HCT116 (cell line): ENCODE measurements at regions not wholly inside any gene's neighbourhood (a gene's known extent, or its start where the extent isn't known, plus 50 kb on each side); places are given as distances from the start of the nearest gene placed in this dataset.
"Not testable (repeated sequence)": the region's sequence is repeated elsewhere in the genome, so short reads cannot be mapped to it uniquely, and the experiment has no call there.

Source experiments
- ATAC-seq: fragments of 200-7000 bp; cut with Tn5 transposase; 2 replicates; pipeline ENCODE4 v1.9.1; 2020; ENCODE audit warnings: mild to moderate bottlenecking, moderate library complexity
- BruUV-seq: library from RNA; stranded (reverse); fragments of 400-500 nt; replicated peaks from 2 replicates; lab custom pipeline; 2021; lab: Mats Ljungman, UMichigan
- CTCF ChIA-PET: fragments of 300-600 bp; sonication (Branson Sonifier 250); formaldehyde crosslinking; loops from one replicate; lab custom pipeline; 2021; ENCODE audit warnings: antibody characterized with exemption; lab: Charles Lee
- POLR2A ChIA-PET: fragments of 300-600, 350-600 bp; sonication (Branson Sonifier 250); formaldehyde crosslinking; loops from one replicate; lab custom pipeline; 2021; ENCODE audit warnings: antibody characterized with exemption; lab: Charles Lee
- RAD21 ChIA-PET, 2 experiments: fragments of 300-600 bp; sonication (Branson Sonifier 250); formaldehyde crosslinking; loops; one replicate each; lab custom pipeline; 2023; ENCODE audit warnings: low total read pairs in 2 of 2; ENCODE audit not compliant: uncharacterized antibody in 2 of 2, unreplicated experiment in 2 of 2, low non-redundant PET in 1 of 2; lab: Charles Lee
- DNase-seq: peaks from one replicate; pipeline ENCODE4 v3.0.0-alpha.2; 2010; ENCODE audit warnings: low read depth, low spot score
- H2AFZ ChIP-seq: fragments of 200-600 bp; shearing (Covaris generic), sonication (generic); 2 replicates; pipeline ENCODE4 v1.6.1; 2017; ENCODE audit warnings: low read depth, mixed run types, mixed read lengths, antibody characterized with exemption, low read length; ENCODE audit not compliant: poor library complexity, severe bottlenecking
- H3K27ac ChIP-seq: 2 replicates; pipeline ENCODE4 v1.5.1; 2012; ENCODE audit warnings: low read depth, low read length
- H3K27me3 ChIP-seq: fragments of 200-600 bp; sonication (generic); 2 replicates; pipeline ENCODE4 v1.6.1; 2016; ENCODE audit warnings: mixed run types, low read length, mixed read lengths; ENCODE audit not compliant: insufficient read depth
- H3K36me3 ChIP-seq, 2 experiments: fragments of 200-500 bp in 1 of 2; fragments of 200-600 bp in 1 of 2; sonication (Bioruptor generic) in 1 of 2; sonication (generic) in 1 of 2; 2 replicates each; pipeline versions ENCODE4 v1.5.1 to v1.6.1; 2014 to 2016; ENCODE audit warnings: low read length in 2 of 2, inconsistent platforms in 1 of 2, mixed read lengths in 1 of 2, mixed run types in 1 of 2; ENCODE audit not compliant: insufficient read depth in 2 of 2, control insufficient read depth in 1 of 2
- H3K4me1 ChIP-seq, 2 experiments: fragments of 200-600 bp in 1 of 2; sonication (generic) in 1 of 2; 2 replicates each; pipeline versions ENCODE4 v1.5.1 to v1.6.1; 2012 to 2017; ENCODE audit warnings: low read length in 2 of 2, inconsistent platforms in 1 of 2, mild to moderate bottlenecking in 1 of 2, mixed read lengths in 1 of 2, mixed run types in 1 of 2, moderate library complexity in 1 of 2; ENCODE audit not compliant: insufficient read depth in 2 of 2, control insufficient read depth in 1 of 2
- H3K4me2 ChIP-seq: fragments of 200-600 bp; sonication (generic); 2 replicates; pipeline ENCODE4 v1.6.1; 2017; ENCODE audit warnings: mixed run types, low read length, mixed read lengths
- H3K4me3 ChIP-seq, 2 experiments: fragments of 200-600 bp in 1 of 2; sonication (generic) in 1 of 2; replicated peaks in 1 of 2; 2 replicates each; pipeline ENCODE4 v1.5.1; 2011 to 2016; ENCODE audit warnings: low read length in 2 of 2, control low read depth in 1 of 2, low read depth in 1 of 2, mild to moderate bottlenecking in 1 of 2, mixed read lengths in 1 of 2, mixed run types in 1 of 2
- H3K79me2 ChIP-seq: fragments of 200-600 bp; sonication (generic); 2 replicates; pipeline ENCODE4 v1.6.1; 2017; ENCODE audit warnings: mild to moderate bottlenecking, mixed run types, low read length, moderate library complexity, mixed read lengths; ENCODE audit not compliant: insufficient read depth
- H3K9ac ChIP-seq: fragments of 200-600 bp; sonication (generic); 2 replicates; pipeline ENCODE4 v1.6.1; 2016; ENCODE audit warnings: low read length, mixed read lengths
- H3K9me2 ChIP-seq: fragments of 200-600 bp; sonication (generic), shearing (Covaris generic); 2 replicates; pipeline ENCODE4 v1.6.1; 2017; ENCODE audit warnings: mixed run types, mild to moderate bottlenecking, moderate library complexity; ENCODE audit not compliant: insufficient read depth
- H3K9me3 ChIP-seq, 2 experiments: fragments of 200-500 bp in 1 of 2; fragments of 200-600 bp in 1 of 2; sonication (Bioruptor generic) in 1 of 2; sonication (generic) in 1 of 2; 2 replicates each; pipeline ENCODE4 v1.6.1; 2014 to 2017; ENCODE audit warnings: low read length in 2 of 2, mixed read lengths in 2 of 2, inconsistent platforms in 1 of 2, low read depth in 1 of 2, mild to moderate bottlenecking in 1 of 2, mixed run types in 1 of 2, moderate library complexity in 1 of 2; ENCODE audit not compliant: control insufficient read depth in 1 of 2, insufficient read depth in 1 of 2
- H4K20me1 ChIP-seq: fragments of 200-600 bp; sonication (generic), shearing (Covaris generic); 2 replicates; pipeline ENCODE4 v1.6.1; 2017; ENCODE audit warnings: mixed run types, mild to moderate bottlenecking, moderate library complexity; ENCODE audit not compliant: insufficient read depth
- CBX3 ChIP-seq: IDR thresholded peaks from 2 replicates; pipeline ENCODE4 v1.6.1; 2012; ENCODE audit warnings: low read depth
- CEBPB ChIP-seq: IDR thresholded peaks from 2 replicates; pipeline ENCODE4 v1.6.1; 2012; ENCODE audit warnings: low read depth
- ELF1 ChIP-seq: IDR thresholded peaks from 2 replicates; pipeline ENCODE4 v1.6.1; 2012; ENCODE audit warnings: low read depth, borderline replicate concordance
- FOSL1 ChIP-seq: IDR thresholded peaks from 2 replicates; pipeline ENCODE4 v1.6.1; 2012; ENCODE audit warnings: low read depth
- POLR2A ChIP-seq: IDR thresholded peaks from 2 replicates; pipeline ENCODE4 v1.7.0; 2011; ENCODE audit warnings: borderline replicate concordance; ENCODE audit not compliant: insufficient read depth, insufficient read length; ENCODE audit errors: extremely low read depth
- SIN3A ChIP-seq: IDR thresholded peaks from 2 replicates; pipeline ENCODE4 v1.6.1; 2012; ENCODE audit warnings: low read depth
- SP1 ChIP-seq: IDR thresholded peaks from 2 replicates; pipeline ENCODE4 v1.6.1; 2012; ENCODE audit warnings: low read depth
- YY1 ChIP-seq: IDR thresholded peaks from 2 replicates; pipeline ENCODE4 v1.6.1; 2011; ENCODE audit warnings: low read length, low read depth, moderate library complexity, mild to moderate bottlenecking; ENCODE audit not compliant: insufficient replicate concordance; ENCODE audit errors: extremely low read depth
- ZFX ChIP-seq: fragments of 450-650 bp; IDR thresholded peaks from 2 replicates; pipeline ENCODE4 v1.6.1; 2017
- intact Hi-C: fragments of 100-400 bp; cut with micrococcal nuclease; formaldehyde crosslinking; loops from 2 replicates; pipeline ENCODE4 v1.10.0; 2022
- TF ChIP-seq, protein P1 (sequence below): IDR thresholded peaks from 2 replicates; pipeline ENCODE4 v1.6.1; 2012

DNA sequence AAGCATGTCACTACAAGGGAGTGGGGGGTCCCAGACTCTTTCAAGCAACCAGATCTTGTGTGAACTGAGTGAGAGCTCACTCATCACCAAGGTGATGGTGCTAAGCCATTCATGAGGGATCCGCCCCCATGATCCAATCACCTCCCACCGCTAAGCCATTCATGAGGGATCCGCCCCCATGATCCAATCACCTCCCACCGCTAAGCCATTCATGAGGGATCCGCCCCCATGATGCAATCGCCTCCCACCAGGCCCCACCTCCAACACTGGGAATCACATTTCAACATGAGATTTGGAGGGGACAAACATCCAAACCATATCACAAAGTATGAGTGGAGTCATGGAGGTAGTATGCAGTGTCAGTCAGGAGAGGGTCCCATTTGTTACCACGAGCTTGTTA, 64.8 kb upstream of the PROKR2 start:
- CTCF ChIA-PET, BruUV-seq, H3K27me3 ChIP-seq: not testable (repeated sequence)

DNA sequence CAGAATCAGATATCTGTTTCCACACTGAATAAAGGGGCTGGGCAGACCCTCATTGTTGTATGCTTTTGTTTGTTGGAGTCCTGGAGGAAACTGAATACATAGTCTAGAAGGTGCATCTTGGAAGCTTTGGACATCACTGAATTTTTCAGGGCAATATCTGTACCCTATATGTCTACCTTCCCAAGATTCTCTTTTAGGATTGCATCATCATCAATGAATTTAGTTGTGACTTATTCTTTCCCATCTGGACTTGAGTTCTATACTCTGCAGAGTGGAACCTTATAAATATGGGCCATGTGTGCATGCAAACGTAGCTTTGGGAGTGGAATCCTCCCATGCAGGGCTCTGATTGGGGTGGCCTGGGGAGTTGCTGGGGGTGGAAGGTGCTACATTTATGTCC, 60.7 kb upstream of the PROKR2 start:
- Histone ChIP-seq H3K4me3 (no peak overlapping the region), H3K4me2 (no peak overlapping the region), H3K79me2 (no peaks in the 10 kb centered on the region), H3K9me2 (no peaks in the 10 kb centered on the region), H4K20me1 (no peaks in the 10 kb centered on the region), H3K9ac (no peak overlapping the region), H3K36me3 (no peaks in the 10 kb centered on the region), H2AFZ (no peak overlapping the region), H3K9me3 (no peaks in the 10 kb centered on the region), H3K27ac (no peak overlapping the region), H3K4me1 (no peaks in the 10 kb centered on the region), H3K27me3 (no peaks in the 10 kb centered on the region)
- RAD21 ChIA-PET = no interaction called here
- TF ChIP-seq FOSL1 (no peak), SP1 (no peak), ZFX (no peak), ELF1 (no peak), POLR2A (no peak), YY1 (no peak), SIN3A (no peak), CBX3 (no peak), CEBPB (no peak)
- TF ChIP-seq, protein P1, sequence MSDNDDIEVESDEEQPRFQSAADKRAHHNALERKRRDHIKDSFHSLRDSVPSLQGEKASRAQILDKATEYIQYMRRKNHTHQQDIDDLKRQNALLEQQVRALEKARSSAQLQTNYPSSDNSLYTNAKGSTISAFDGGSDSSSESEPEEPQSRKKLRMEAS = no peak
- CTCF ChIA-PET = no interaction called here
- no TSS peak for BruUV-seq
- intact Hi-C loops = no loop called here
- ATAC-seq = no peak
- POLR2A ChIA-PET = no interaction called here
- no peak for DNase-seq

More for the DNA sequence above, 64.8 kb upstream of the PROKR2 start:
- H3K9ac ChIP-seq, intact Hi-C loops, RAD21 ChIA-PET, H3K9me2 ChIP-seq, H3K79me2 ChIP-seq, H2AFZ ChIP-seq, ATAC-seq, H3K4me2 ChIP-seq, H3K36me3 ChIP-seq, H3K4me3 ChIP-seq, POLR2A ChIA-PET, H3K4me1 ChIP-seq, H3K27ac ChIP-seq, H4K20me1 ChIP-seq, DNase-seq, H3K9me3 ChIP-seq: not testable (repeated sequence)
